Keratinocyte (primary cell): ENCODE measurements at regions not wholly inside any gene's neighbourhood (a gene's known extent, or its start where the extent isn't known, plus 50 kb on each side); places are given as distances from the start of the nearest gene placed in this dataset.

ENCODE experiments used
- DNase-seq: peaks from one replicate; pipeline ENCODE4 v3.0.0-alpha.2; 2011; ENCODE audit warnings: low read depth, missing footprints, low spot score
- FAIRE-seq: peaks from 2 replicates; lab custom pipeline; 2011; peaks lifted over from hg19 to GRCh38; lab: Jason Lieb, UNC
- H2AFZ ChIP-seq: 2 replicates; pipeline ENCODE4 v1.6.0; 2012; ENCODE audit warnings: low read length, control low read depth, inconsistent platforms; ENCODE audit not compliant: control insufficient read depth
- H3K27ac ChIP-seq: 2 replicates; pipeline ENCODE4 v1.5.1; 2011; ENCODE audit warnings: low read length; ENCODE audit not compliant: control insufficient read depth, insufficient read depth
- H3K27me3 ChIP-seq: 3 replicates; pipeline ENCODE4 v1.6.0; 2011; ENCODE audit warnings: low read length; ENCODE audit not compliant: control insufficient read depth, insufficient read depth; ENCODE audit errors: extremely low read depth
- H3K36me3 ChIP-seq, 2 experiments: 2 replicates in 1 of 2; 3 replicates in 1 of 2; pipeline ENCODE4 v1.5.1; 2011; ENCODE audit warnings: low read length in 2 of 2, mild to moderate bottlenecking in 1 of 2; ENCODE audit not compliant: control insufficient read depth in 2 of 2, insufficient read depth in 2 of 2; ENCODE audit errors: extremely low read depth in 1 of 2
- H3K4me1 ChIP-seq: 3 replicates; pipeline ENCODE4 v1.5.1; 2011; ENCODE audit warnings: low read length; ENCODE audit not compliant: control insufficient read depth, insufficient read depth; ENCODE audit errors: extremely low read depth
- H3K4me2 ChIP-seq: 3 replicates; pipeline ENCODE4 v1.6.0; 2011; ENCODE audit warnings: low read depth, low read length; ENCODE audit not compliant: control insufficient read depth, insufficient read depth; ENCODE audit errors: extremely low read depth
- H3K4me3 ChIP-seq, 3 experiments: fragments of 200-600 bp in 1 of 3; sonication (generic) in 1 of 3; 2 replicates in 2 of 3; 3 replicates in 1 of 3; pipeline ENCODE4 v1.5.1; 2011 to 2016; ENCODE audit warnings: low read length in 3 of 3, mild to moderate bottlenecking in 3 of 3, control low read depth in 2 of 3, inconsistent platforms in 1 of 3, low read depth in 1 of 3, mixed read lengths in 1 of 3, mixed run types in 1 of 3, moderate library complexity in 1 of 3; ENCODE audit not compliant: control insufficient read depth in 2 of 3, insufficient read depth in 2 of 3; ENCODE audit errors: extremely low read depth in 1 of 3
- H3K79me2 ChIP-seq: 2 replicates; pipeline ENCODE4 v1.6.0; 2012; ENCODE audit warnings: low read length; ENCODE audit not compliant: control insufficient read depth, insufficient read depth
- H3K9ac ChIP-seq: 3 replicates; pipeline ENCODE4 v1.6.0; 2011; ENCODE audit warnings: low read length; ENCODE audit not compliant: control insufficient read depth, insufficient read depth; ENCODE audit errors: extremely low read depth
- H3K9me1 ChIP-seq: 3 replicates; pipeline ENCODE4 v1.6.0; 2011; ENCODE audit warnings: low read length; ENCODE audit not compliant: control insufficient read depth, insufficient read depth; ENCODE audit errors: extremely low read depth
- H3K9me3 ChIP-seq: 2 replicates; pipeline ENCODE4 v1.5.1; 2012; ENCODE audit warnings: low read depth, low read length; ENCODE audit not compliant: control insufficient read depth
- H4K20me1 ChIP-seq: 3 replicates; pipeline ENCODE4 v1.6.0; 2011; ENCODE audit warnings: low read length; ENCODE audit not compliant: control insufficient read depth, insufficient read depth; ENCODE audit errors: extremely low read depth
- EZH2 ChIP-seq: IDR thresholded peaks from one replicate; pipeline ENCODE4 v1.6.1; 2012; ENCODE audit warnings: inconsistent platforms, mild to moderate bottlenecking, low read length, moderate library complexity
- dilution Hi-C: fragments of 300-500 bp; cut with MboI; formaldehyde crosslinking; loops from one replicate; pipeline ENCODE4 v1.7.0; 2020; ENCODE audit warnings: low sequenced_read_pairs; ENCODE audit not compliant: extremely low pct_ligation_motif_present
- TF ChIP-seq, protein P1 (sequence below), 3 experiments: IDR thresholded peaks in 1 of 3; conservative IDR thresholded peaks in 1 of 3; optimal IDR thresholded peaks in 1 of 3; 2 replicates in 2 of 3; 3 replicates in 1 of 3; pipeline versions ENCODE3 to v1.5.1; 2011; ENCODE audit warnings: low read length in 3 of 3, mild to moderate bottlenecking in 3 of 3, moderate library complexity in 2 of 3, control low read depth in 1 of 3, inconsistent platforms in 1 of 3; ENCODE audit not compliant: insufficient read depth in 2 of 3; ENCODE audit errors: extremely low read depth in 1 of 3

DNA sequence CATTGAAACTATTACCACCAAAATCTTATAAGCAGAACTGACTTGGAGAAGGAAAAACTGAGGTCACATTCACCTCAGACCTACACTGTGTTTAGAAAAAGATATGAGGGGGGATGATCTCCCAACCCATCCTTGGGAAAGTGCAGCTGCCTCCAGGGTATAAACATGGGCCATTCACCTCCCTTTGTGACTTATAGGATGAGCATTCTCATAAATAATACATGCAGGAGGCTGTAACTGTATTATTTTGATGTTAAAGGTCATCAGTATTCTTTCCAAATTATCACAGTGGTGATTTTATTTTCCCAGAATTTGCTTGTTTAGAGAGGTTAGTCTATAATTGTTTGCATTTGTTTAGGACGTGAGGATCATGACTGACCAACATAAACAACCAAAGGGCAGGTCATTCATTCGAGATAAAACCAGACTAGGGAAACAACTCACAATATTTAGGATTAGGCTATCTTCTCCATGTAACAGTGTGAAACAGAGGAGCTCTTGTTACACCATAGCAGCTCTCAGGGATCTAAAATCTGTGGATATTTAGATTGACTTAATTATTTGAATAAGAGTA, 109.2 kb upstream of the NR5A2 start:
- no peak overlapping the region for H3K27ac ChIP-seq
- FAIRE-seq, result no peak

DNA sequence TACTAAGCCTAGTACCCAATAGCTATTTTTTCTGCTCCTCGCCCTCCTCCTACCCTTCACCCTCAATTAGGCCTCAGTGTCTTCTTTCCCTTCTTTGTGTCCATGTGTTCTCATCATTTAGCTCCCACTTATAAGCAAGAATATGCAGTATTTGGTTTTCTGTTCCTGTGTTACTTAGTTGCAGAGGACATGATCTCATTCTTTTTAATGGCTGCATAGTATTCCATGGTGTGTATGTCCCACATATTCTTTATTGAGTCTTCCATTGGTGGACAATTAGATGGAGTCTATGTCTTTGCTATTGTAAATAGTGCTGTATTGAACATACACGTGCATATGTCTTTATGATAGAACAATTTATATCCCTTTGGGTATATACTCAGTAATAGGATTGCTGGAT, 106.9 kb upstream of the NR5A2 start:
- Histone ChIP-seq H3K9me3 (no peaks in the 10 kb centered on the region), H3K4me3 (no peak overlapping the region), H3K9me1 (no peaks in the 10 kb centered on the region), H3K4me2 (no peak overlapping the region), H3K27ac (no peak overlapping the region), H4K20me1 (no peaks in the 10 kb centered on the region), H3K79me2 (no peaks in the 10 kb centered on the region), H3K9ac (no peak overlapping the region), H3K36me3 (no peaks in the 10 kb centered on the region), H3K27me3 (no peaks in the 10 kb centered on the region), H2AFZ (no peak overlapping the region), H3K4me1 (no peaks in the 10 kb centered on the region)
- TF ChIP-seq, protein P1, sequence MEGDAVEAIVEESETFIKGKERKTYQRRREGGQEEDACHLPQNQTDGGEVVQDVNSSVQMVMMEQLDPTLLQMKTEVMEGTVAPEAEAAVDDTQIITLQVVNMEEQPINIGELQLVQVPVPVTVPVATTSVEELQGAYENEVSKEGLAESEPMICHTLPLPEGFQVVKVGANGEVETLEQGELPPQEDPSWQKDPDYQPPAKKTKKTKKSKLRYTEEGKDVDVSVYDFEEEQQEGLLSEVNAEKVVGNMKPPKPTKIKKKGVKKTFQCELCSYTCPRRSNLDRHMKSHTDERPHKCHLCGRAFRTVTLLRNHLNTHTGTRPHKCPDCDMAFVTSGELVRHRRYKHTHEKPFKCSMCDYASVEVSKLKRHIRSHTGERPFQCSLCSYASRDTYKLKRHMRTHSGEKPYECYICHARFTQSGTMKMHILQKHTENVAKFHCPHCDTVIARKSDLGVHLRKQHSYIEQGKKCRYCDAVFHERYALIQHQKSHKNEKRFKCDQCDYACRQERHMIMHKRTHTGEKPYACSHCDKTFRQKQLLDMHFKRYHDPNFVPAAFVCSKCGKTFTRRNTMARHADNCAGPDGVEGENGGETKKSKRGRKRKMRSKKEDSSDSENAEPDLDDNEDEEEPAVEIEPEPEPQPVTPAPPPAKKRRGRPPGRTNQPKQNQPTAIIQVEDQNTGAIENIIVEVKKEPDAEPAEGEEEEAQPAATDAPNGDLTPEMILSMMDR (optimal IDR thresholded peaks at IDR 0.05 in 1 of 3, IDR thresholded peaks at IDR 0.05 in 1 of 3, conservative IDR thresholded peaks at IDR 0.05 in 1 of 3; ENCODE audit: extremely low read depth in 1 of 3, insufficient read depth in 2 of 3, low read length in 3 of 3), result no peak
- TF ChIP-seq EZH2, result no peak
- dilution Hi-C loops, result no loop called here
- FAIRE-seq (no peak), DNase-seq (no peak)

More for the DNA sequence above, 109.2 kb upstream of the NR5A2 start:
- Histone ChIP-seq H3K4me2 (no peak overlapping the region), H2AFZ (no peak overlapping the region), H3K4me1 (no peaks in the 10 kb centered on the region), H3K9me1 (no peaks in the 10 kb centered on the region), H3K79me2 (no peaks in the 10 kb centered on the region), H3K9me3 (no peaks in the 10 kb centered on the region), H3K9ac (no peak overlapping the region), H3K27me3 (no peaks in the 10 kb centered on the region), H4K20me1 (no peaks in the 10 kb centered on the region), H3K4me3 (no peak overlapping the region), H3K36me3 (no peaks in the 10 kb centered on the region)
- TF ChIP-seq, protein P1 (optimal IDR thresholded peaks at IDR 0.05 in 1 of 3, IDR thresholded peaks at IDR 0.05 in 1 of 3, conservative IDR thresholded peaks at IDR 0.05 in 1 of 3; ENCODE audit: extremely low read depth in 1 of 3, insufficient read depth in 2 of 3, low read length in 3 of 3), result no peak
- TF ChIP-seq EZH2, result no peak
- dilution Hi-C loops, result no loop called here
- no peak for DNase-seq
